AG08396 (cell line): ENCODE measurements at regions not wholly inside any gene's neighbourhood (a gene's known extent, or its start where the extent isn't known, plus 50 kb on each side); places are given as distances from the start of the nearest gene placed in this dataset.
A peak's percentile ranks its signal among the peaks of the same experiment; 100 is the strongest.

Source experiments
- DNase-seq: peaks from one replicate; pipeline ENCODE4 v3.0.0; 2012; ENCODE audit warnings: low spot score, mixed read lengths

DNA sequence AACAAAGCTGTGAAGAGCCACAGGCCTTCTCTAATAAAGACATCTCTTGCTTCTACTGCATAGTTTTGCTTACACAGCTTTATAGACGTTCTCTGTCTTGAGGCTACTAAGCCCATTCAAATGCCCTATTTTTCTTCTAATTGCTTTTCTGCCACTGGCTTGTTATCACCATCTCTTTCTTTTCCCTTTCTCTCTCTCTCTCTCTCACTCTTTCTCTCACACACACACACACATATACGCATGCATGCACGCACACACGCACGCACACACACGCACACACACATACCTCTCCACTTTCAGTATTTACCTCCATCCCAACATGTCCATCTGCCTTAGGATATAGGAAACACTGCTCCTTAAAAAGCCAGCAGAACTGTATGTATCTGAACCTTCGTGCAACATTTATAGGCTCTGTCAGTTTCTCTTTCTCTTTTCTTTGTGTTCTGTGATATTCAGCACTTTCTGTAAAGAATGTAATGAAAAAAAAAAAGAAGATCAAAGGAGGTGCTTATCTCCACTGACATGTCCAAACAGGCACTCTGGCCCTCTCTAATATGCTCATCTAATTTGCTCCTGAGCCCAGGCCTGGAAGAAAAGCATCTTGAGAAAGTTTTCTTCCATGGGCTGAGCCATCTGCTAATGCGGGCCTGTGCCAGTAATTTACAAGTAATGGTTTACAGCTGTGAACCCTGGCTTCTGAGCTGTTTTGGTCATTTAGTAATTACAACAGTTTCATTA, 1046.7 kb upstream of the MAP3K7 start:
- DNase-seq, result no peak

DNA sequence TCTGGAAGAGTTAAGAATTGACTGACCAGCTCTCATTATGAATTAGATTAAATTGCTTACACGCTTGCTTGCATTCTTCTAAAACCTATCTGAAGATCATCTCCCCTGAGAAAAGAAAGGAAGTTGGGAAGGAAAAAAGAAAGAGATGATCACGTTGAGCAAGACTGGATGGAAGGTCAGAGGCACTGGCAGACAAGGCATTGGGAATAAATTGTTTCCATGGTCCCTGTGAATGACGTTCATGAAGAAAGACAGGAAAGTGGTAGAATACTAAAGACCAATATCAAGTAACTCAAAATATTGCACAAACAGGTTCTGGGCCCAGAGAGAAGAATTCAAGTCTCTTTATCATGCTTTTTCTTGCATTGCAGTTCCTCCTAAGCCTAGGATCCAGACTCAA, 1045.4 kb upstream of the MAP3K7 start:
- DNase-seq, result no peak

GRCh38 chr6:91631227-91631626, 1044.4 kb upstream of the MAP3K7 start:
- no peak for DNase-seq

GRCh38 chr6:91626911-91627310, 1040.0 kb upstream of the MAP3K7 start:
- no peak for DNase-seq

- DNase-seq, result no peak
Observed at GRCh38 chr6:91613481-91613880, 1026.6 kb upstream of the MAP3K7 start.

DNA sequence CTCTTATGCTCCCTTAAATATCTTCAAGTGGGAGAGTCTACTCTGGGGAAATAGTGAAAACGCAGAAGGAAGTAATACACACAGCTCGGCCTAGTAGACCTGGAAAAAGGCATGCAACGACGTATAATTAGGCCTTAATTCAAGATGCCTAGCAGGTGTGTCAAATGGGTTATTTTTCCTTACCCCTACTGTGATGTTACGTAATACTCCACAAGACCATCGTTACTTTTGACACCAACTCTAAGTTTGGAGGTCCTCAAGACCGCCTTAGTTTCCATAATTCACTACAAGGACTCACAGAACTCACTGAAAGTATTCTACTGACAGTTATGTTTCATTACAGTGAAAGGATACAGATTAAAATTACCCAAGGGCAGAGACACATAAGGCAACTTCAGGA, 1024.3 kb upstream of the MAP3K7 start:
- DNase-seq, result no peak

GRCh38 chr6:91608428-91608827, 1021.6 kb upstream of the MAP3K7 start:
- DNase-seq, result no peak

GRCh38 chr6:91606148-91606901, 1019.5 kb upstream of the MAP3K7 start:
- no peak for DNase-seq

GRCh38 chr6:91600561-91600960, 1013.7 kb upstream of the MAP3K7 start:
- no peak for DNase-seq

DNA sequence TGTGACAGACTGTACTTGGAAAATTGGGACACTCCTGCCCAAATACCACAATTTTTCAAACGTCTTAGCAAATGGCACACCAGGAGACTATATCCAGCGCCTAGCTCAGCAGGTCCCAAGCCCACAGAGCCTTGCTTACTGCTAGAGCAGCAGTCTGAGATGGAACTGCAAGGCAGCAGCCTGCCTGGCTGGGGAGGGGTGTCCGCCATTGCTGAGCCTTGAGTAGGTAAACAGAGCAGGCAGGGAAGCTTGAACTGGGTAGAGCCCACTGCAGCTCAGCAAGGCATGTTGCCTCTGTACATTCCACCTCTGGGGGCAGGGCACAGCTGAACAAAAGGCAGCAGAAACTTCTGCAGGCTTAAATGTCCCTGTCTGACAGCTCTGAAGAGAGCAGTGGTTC, 1003.3 kb upstream of the MAP3K7 start:
- no peak for DNase-seq

DNA sequence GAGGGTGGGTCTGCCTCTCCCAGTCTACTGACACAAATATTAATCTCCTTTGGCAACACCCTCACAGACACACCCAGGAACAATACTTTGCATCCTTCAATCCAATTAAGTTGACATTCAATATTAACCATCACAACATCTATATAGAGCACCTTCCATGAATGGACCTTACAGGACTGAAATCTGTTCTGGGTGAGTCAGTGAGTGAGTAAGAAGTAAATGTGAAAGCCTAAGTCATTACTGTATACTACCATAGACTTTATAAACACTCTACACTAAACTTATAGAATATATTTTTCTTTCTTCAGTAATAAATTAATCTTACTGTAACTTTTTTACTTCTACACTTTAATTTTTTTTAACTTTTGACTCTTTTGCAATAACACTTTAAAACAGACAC, 993.8 kb upstream of the MAP3K7 start:
- no peak for DNase-seq

GRCh38 chr6:91575032-91575431, 988.2 kb upstream of the MAP3K7 start:
- peak; percentile 8 for DNase-seq

GRCh38 chr6:91573826-91574416, 987.0 kb upstream of the MAP3K7 start:
- DNase-seq, result no peak

DNA sequence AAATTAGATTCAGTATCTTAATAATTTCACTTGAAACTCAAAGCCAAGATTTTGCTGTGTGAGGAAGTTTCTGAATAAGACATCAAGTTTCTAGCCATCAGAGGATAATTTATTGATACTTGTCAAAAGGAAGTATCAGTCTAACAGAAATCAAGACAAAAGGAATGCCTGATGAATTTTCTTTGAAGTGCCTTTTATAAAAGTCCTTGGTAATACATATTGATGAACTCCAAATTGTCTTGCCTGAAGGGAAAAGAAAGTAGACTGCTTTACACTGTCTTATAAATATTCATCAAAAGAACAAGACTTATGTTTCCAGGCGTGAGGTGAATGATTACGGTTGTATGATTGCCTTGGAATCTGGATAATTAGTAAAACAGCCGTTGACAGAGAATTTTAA, 986.0 kb upstream of the MAP3K7 start:
- no peak for DNase-seq

- DNase-seq, result no peak
Observed at GRCh38 chr6:91569071-91569470, 982.2 kb upstream of the MAP3K7 start.

GRCh38 chr6:91566467-91566866, 979.6 kb upstream of the MAP3K7 start:
- DNase-seq, result no peak

DNA sequence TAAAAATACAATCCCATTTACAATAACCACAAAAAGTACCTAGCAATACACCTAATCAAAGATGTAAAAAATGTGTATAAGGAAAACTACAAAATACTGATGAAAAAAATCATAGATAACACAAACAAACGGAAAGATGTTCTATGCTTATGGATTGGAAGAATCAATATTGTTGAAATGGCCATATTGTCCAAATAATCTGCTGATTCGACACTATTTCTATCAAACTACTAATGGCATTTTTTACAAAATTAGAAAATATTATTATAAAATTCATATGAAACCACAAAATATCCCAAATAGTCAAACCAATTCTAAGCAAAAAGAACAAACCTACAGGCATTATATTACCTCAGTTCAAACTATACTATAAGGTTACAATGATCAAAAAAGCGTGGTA, 978.3 kb upstream of the MAP3K7 start:
- DNase-seq, result no peak

DNA sequence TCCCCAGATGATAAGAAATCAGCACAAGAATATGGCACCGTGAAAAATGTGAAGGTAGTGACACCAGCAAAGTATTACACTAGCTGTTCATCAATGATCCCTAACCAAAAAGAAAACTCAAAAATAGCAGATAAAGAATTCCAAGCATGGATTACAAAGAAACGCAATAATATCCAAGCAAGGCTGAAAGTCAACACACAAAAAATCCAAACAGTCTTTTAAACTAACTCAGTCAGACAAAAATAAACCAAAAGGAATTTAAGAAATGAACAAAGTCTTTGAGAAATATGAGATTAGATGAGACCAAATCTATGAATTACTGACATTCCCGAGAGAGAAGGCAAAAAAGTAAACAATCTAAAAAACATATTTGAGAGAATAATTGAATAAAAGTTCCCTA, 976.1 kb upstream of the MAP3K7 start:
- no peak for DNase-seq

DNA sequence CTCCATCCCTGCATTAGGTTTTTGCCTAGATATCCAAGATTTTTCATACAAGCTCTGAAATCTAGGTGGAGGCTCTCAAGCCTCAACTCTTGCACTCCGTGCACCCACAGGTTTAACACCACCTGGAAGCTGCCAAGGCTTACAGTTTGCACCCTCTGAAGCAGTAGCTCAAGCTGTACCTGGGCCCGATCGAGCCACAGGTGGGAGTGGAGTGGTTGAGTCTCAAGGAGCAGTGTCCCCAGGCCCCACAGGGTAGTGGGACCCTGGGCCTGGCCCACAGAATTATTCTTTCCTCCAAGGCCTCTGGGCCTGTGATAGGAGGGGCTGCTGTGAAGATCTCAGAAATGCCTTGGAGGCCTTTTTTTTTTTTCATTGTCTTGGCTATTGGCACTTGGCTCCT, 973.5 kb upstream of the MAP3K7 start:
- DNase-seq, result no peak

DNA sequence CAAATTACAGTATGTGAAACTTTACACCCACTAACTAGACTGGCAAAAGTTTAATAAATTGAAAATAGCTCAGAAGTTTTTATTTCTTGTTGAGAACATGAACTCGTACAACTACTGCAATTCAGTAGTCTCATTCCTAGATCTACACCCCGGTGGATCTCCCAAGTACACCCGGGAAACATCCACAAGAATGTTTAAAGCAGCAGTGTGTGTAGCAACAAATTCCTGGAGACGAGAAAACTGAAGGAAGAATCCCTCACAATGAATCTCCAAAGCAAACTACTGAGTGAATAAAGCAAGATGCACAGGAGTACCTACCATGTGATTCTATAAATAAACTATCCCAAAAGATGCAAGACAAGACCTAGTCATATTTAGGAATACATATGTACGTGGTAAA, 954.0 kb upstream of the MAP3K7 start:
- no peak for DNase-seq

- DNase-seq, result no peak
Observed at GRCh38 chr6:91539456-91539855, 952.6 kb upstream of the MAP3K7 start.

DNA sequence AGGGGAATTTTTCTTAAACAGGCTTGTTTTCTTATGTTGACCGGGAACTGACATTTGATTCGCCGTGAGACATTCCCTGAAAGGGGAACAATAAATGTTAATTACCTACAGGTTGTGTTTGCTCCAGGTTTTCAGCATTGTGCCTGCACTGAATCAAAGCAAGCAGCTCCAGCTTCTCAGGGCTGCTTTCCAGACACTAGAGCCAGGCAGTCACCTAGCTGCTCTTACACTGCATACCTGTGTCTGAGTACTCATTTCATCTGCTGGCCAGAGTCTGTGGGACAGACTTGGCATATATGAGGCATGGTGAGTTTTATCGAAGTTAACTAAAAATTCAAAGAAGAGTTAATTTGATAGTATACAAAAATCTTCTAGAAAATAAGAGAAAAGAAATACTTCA, 951.8 kb upstream of the MAP3K7 start:
- DNase-seq, result no peak

DNA sequence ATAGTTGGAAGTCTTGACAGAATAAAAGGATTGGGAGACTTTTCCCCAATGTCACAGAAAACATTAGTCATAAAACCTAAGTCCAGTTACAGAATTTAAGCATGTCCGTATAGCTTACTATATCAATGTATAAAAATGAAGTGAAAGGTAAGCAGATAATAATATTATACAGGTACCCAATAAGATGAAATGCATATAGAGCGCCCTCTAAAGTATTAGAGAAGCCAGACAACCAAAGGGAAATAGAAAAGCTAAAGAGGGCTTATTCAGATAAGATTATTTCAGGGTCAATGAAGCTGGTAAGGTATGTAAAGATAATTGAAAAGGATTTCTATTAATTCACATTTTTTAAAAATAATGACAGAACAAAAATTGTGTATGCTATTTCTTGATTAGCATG, 947.7 kb upstream of the MAP3K7 start:
- DNase-seq, result no peak
